IMR-90 (cell line): ENCODE measurements at regions not wholly inside any gene's neighbourhood (a gene's known extent, or its start where the extent isn't known, plus 50 kb on each side); places are given as distances from the start of the nearest gene placed in this dataset.

Experiments used
- ATAC-seq: fragments of 200-7000 bp; cut with Tn5 transposase; 2 replicates; pipeline ENCODE4 v1.9.1; 2020; ENCODE audit warnings: low read depth, mild to moderate bottlenecking, moderate library complexity
- BruUV-seq: library from RNA; stranded (reverse); fragments of 400-500 nt; replicated peaks from 2 replicates; lab custom pipeline; 2021; lab: Mats Ljungman, UMichigan
- CTCF ChIA-PET: fragments of 300-600 bp; formaldehyde crosslinking; extraction: SDS; loops from one replicate; lab custom pipeline; 2021; ENCODE audit warnings: antibody characterized with exemption; lab: Yijun Ruan, JAX
- POLR2A ChIA-PET: fragments of 300-600 bp; sonication (Branson Sonifier 250); formaldehyde crosslinking; loops from one replicate; lab custom pipeline; 2022; ENCODE audit warnings: antibody characterized with exemption; ENCODE audit not compliant: unreplicated experiment; lab: Charles Lee
- DNase-seq: peaks from one replicate; pipeline ENCODE4 v3.0.0; 2013
- H2AFZ ChIP-seq: replicated peaks from 2 replicates; pipeline ENCODE3; 2013; ENCODE audit warnings: low read length, mild to moderate bottlenecking; ENCODE audit not compliant: poor library complexity
- H2AK5ac ChIP-seq: 2 replicates; pipeline ENCODE4 v1.6.1; 2013; ENCODE audit warnings: low read depth, low read length, inconsistent platforms
- H2AK9ac ChIP-seq: replicated peaks from 2 replicates; pipeline ENCODE3; 2013; ENCODE audit warnings: mild to moderate bottlenecking, low read depth, low read length, moderate library complexity; ENCODE audit not compliant: poor library complexity
- H2BK120ac ChIP-seq: 2 replicates; pipeline ENCODE4 v1.6.1; 2013; ENCODE audit warnings: low read depth, low read length, inconsistent platforms
- H2BK15ac ChIP-seq: 3 replicates; pipeline ENCODE4 v1.6.1; 2013; ENCODE audit warnings: low read depth, low read length, inconsistent platforms
- H2BK20ac ChIP-seq: 2 replicates; pipeline ENCODE4 v1.6.1; 2013; ENCODE audit warnings: low read depth, mild to moderate bottlenecking, inconsistent platforms, low read length, moderate library complexity
- H2BK5ac ChIP-seq: 2 replicates; pipeline ENCODE4 v1.6.1; 2013; ENCODE audit warnings: mild to moderate bottlenecking, low read depth, low read length, inconsistent platforms; ENCODE audit not compliant: poor library complexity, severe bottlenecking
- H3K14ac ChIP-seq: replicated peaks from 2 replicates; pipeline ENCODE4 v1.6.1; 2013; ENCODE audit warnings: low read depth, low read length, inconsistent platforms
- H3K18ac ChIP-seq: 2 replicates; pipeline ENCODE4 v1.6.1; 2013; ENCODE audit warnings: low read depth, low read length, control low read depth
- H3K23ac ChIP-seq: 2 replicates; pipeline ENCODE4 v1.6.1; 2013; ENCODE audit warnings: low read depth, low read length, inconsistent platforms
- H3K27ac ChIP-seq: 2 replicates; pipeline ENCODE4 v1.5.1; 2013; ENCODE audit warnings: mild to moderate bottlenecking, control low read depth, low read length; ENCODE audit not compliant: insufficient read depth
- H3K27me3 ChIP-seq: 2 replicates; pipeline ENCODE4 v1.6.1; 2013; ENCODE audit warnings: low read length; ENCODE audit not compliant: control insufficient read depth, insufficient read depth
- H3K36me3 ChIP-seq: 2 replicates; pipeline ENCODE4 v1.6.1; 2013; ENCODE audit warnings: low read length, mixed read lengths; ENCODE audit not compliant: control insufficient read depth, insufficient read depth
- H3K4ac ChIP-seq: 2 replicates; pipeline ENCODE4 v1.6.1; 2013; ENCODE audit warnings: low read depth, low read length, inconsistent platforms
- H3K4me1 ChIP-seq: 2 replicates; pipeline ENCODE4 v1.6.1; 2013; ENCODE audit warnings: low read length, mixed read lengths; ENCODE audit not compliant: control insufficient read depth, insufficient read depth
- H3K4me2 ChIP-seq: 2 replicates; pipeline ENCODE4 v1.6.1; 2013; ENCODE audit warnings: low read depth, mild to moderate bottlenecking, control low read depth, low read length, moderate library complexity
- H3K4me3 ChIP-seq: 2 replicates; pipeline ENCODE4 v1.5.1; 2013; ENCODE audit warnings: low read depth, mild to moderate bottlenecking, control low read depth, low read length, moderate library complexity; ENCODE audit not compliant: insufficient read depth
- H3K56ac ChIP-seq: 2 replicates; pipeline ENCODE4 v1.6.1; 2013; ENCODE audit warnings: low read length, inconsistent platforms; ENCODE audit not compliant: insufficient read depth; ENCODE audit errors: extremely low read depth
- H3K79me1 ChIP-seq, 2 experiments: 2 replicates each; pipeline ENCODE4 v1.6.1; 2013; ENCODE audit warnings: low read length in 2 of 2, inconsistent platforms in 1 of 2, low read depth in 1 of 2
- H3K9ac ChIP-seq: 2 replicates; pipeline ENCODE4 v1.6.1; 2013; ENCODE audit warnings: low read depth, low read length, control low read depth
- H3K9me1 ChIP-seq: 2 replicates; pipeline ENCODE4 v1.6.1; 2013; ENCODE audit warnings: low read length, inconsistent platforms; ENCODE audit not compliant: insufficient read depth
- H3K9me3 ChIP-seq: 2 replicates; pipeline ENCODE4 v1.6.1; 2013; ENCODE audit warnings: low read length; ENCODE audit not compliant: control insufficient read depth, insufficient read depth
- H4K20me1 ChIP-seq: 2 replicates; pipeline ENCODE4 v1.6.1; 2013; ENCODE audit warnings: low read length, inconsistent platforms; ENCODE audit not compliant: insufficient read depth
- H4K5ac ChIP-seq: 2 replicates; pipeline ENCODE4 v1.6.1; 2013; ENCODE audit warnings: mild to moderate bottlenecking, low read depth, low read length, control low read depth
- H4K8ac ChIP-seq, 2 experiments: 2 replicates each; pipeline ENCODE4 v1.6.1; 2013; ENCODE audit warnings: low read depth in 2 of 2, low read length in 2 of 2, control low read depth in 1 of 2, inconsistent platforms in 1 of 2
- H4K91ac ChIP-seq: 2 replicates; pipeline ENCODE4 v1.6.1; 2013; ENCODE audit warnings: low read depth, low read length, inconsistent platforms; ENCODE audit not compliant: insufficient read depth
- POLR2A ChIP-seq: IDR thresholded peaks from 2 replicates; pipeline ENCODE4 v1.6.1; 2012; ENCODE audit warnings: mild to moderate bottlenecking, low read depth, low read length
- WGBS, 2 experiments: methylation state at CpG; one replicate each; pipeline versions ENCODE4 v1.1.5 to v1.1.7; 2013; ENCODE audit warnings: missing lambda C conversion rate in 2 of 2; ENCODE audit not compliant: insufficient read length in 1 of 2; ENCODE audit errors: extremely low coverage in 2 of 2; 5-methylcytosine and 5-hydroxymethylcytosine counted together
- dilution Hi-C: fragments of 300-500 bp; cut with HindIII; formaldehyde crosslinking; loops from one replicate; pipeline ENCODE4 v1.14.3; 2018; ENCODE audit warnings: low sequenced_read_pairs; ENCODE audit not compliant: unreplicated experiment
- in situ Hi-C: fragments of 300-500 bp; cut with MboI; formaldehyde crosslinking; loops from 3 replicates; pipeline ENCODE4 v1.14.3; 2019; ENCODE audit warnings: low sequenced_read_pairs, inconsistent platforms, mixed read lengths
- intact Hi-C: fragments of 100-400 bp; cut with micrococcal nuclease; formaldehyde crosslinking; loops from 2 replicates; pipeline ENCODE4 v1.10.0; 2022

- Histone ChIP-seq H3K23ac (no peak overlapping the region), H3K9me3 (no peaks in the 10 kb centered on the region), H3K14ac (no peak overlapping the region), H3K18ac (no peak overlapping the region), H4K20me1 (no peaks in the 10 kb centered on the region), H3K9me1 (no peaks in the 10 kb centered on the region), H3K4me3 (no peak overlapping the region), H3K27me3 (peaks cover 4% of the 10 kb centered on the region), H3K79me1 (no peaks in the 10 kb centered on the region), H2BK20ac (no peak overlapping the region), H4K5ac (no peak overlapping the region), H3K56ac (no peak overlapping the region), H3K4ac (no peak overlapping the region), H3K4me1 (no peaks in the 10 kb centered on the region), H2BK15ac (no peak overlapping the region), H3K9ac (no peak overlapping the region), H3K36me3 (no peaks in the 10 kb centered on the region), H2AK9ac (no peak overlapping the region), H2AK5ac (no peak overlapping the region), H3K4me2 (no peak overlapping the region), H2BK120ac (no peak overlapping the region), H2BK5ac (no peak overlapping the region), H2AFZ (no peak overlapping the region), H4K8ac (no peak overlapping the region), H4K91ac (no peak overlapping the region), H3K27ac (no peak overlapping the region)
- ChIA-PET CTCF (interaction anchor here (1.0 kb wide), 1 partner anchor 24 kb away, joined by 3 read pairs; no protein-coding TSS in a partner anchor), POLR2A (no interaction called here)
- ATAC-seq = no peak
- in situ Hi-C loops = no loop called here
- DNase-seq = no peak
- dilution Hi-C loops = no loop called here
- WGBS, 2 experiments = no CpG with 5 or more reads among the region's 2 CpGs
- TF ChIP-seq POLR2A = no peak
- intact Hi-C loops = no loop called here
- no TSS peak for BruUV-seq
Measured at GRCh38 chr5:157924490-157924889, 65.5 kb upstream of the CLINT1 start.
